ENCODE measurements at regions not wholly inside any gene's neighbourhood (a gene's known extent, or its start where the extent isn't known, plus 50 kb on each side); places are given as distances from the start of the nearest gene placed in this dataset.
A peak's percentile ranks its signal among the peaks of the same experiment; 100 is the strongest.

DNA sequence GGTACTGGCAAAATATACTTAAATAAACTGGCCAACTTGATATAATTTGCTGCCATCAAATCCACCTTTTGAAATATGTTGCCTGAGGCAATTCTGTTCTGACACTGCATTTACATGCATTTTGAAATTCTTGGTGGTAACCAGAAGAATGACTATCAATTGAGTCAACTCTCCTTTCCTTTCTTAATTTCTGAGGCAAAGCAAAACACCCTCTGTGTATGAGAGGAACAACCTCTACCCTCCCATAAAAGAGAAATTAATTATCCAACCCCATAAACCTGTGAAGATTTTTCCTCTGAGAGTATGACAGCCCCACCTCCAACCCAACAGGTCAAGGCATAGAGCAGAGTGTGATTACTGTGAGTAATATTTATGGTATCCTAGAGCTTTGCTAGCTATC, 286.8 kb downstream of the NR2F1-AS1 start:
- no peak overlapping the region for H3K27ac ChIP-seq
- TF ChIP-seq, protein P1, sequence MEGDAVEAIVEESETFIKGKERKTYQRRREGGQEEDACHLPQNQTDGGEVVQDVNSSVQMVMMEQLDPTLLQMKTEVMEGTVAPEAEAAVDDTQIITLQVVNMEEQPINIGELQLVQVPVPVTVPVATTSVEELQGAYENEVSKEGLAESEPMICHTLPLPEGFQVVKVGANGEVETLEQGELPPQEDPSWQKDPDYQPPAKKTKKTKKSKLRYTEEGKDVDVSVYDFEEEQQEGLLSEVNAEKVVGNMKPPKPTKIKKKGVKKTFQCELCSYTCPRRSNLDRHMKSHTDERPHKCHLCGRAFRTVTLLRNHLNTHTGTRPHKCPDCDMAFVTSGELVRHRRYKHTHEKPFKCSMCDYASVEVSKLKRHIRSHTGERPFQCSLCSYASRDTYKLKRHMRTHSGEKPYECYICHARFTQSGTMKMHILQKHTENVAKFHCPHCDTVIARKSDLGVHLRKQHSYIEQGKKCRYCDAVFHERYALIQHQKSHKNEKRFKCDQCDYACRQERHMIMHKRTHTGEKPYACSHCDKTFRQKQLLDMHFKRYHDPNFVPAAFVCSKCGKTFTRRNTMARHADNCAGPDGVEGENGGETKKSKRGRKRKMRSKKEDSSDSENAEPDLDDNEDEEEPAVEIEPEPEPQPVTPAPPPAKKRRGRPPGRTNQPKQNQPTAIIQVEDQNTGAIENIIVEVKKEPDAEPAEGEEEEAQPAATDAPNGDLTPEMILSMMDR (conservative IDR thresholded peaks at IDR 0.05), result no peak

DNA sequence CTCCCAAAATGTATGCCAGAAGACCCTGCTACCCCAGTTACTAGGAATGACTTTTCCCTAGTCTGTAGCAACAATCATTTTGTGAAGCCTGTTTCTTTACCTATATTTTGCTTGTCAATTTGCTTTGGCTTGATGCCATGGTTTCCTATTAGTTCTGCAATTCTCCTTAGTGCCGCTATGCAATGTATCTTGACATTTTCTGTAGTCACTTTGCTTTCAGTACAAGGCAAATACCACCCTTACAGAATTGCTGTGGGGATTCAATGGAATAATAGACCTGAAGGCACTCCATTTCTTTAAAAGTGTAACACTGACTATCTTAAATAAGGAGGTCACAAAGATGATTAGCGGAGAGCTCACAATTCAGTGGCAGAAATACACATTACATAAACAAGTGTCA, 291.1 kb downstream of the NR2F1-AS1 start:
- TF ChIP-seq, protein P1 (conservative IDR thresholded peaks at IDR 0.05), result peak; percentile 67
- H3K27ac ChIP-seq, result no peak overlapping the region

DNA sequence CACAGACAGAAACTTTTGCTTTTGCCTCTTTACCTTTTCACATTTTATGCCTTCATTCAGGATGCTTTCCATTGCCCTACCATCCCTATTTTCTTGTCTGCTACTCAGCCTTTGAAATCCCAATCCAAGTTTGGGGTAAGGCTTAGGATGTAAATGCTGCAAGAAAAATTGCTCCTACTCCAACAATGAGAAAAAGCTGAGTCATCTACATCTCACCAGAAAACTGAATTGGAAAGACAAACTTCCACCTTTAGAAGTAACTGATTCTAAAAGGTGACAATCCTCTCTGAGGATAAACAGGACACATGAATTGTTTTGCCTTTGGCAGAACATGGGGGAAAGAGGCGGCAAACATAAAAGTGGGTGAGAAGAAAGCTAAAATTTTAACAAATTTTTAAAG, 295.6 kb downstream of the NR2F1-AS1 start:
- H3K27ac ChIP-seq, result no peak overlapping the region
- TF ChIP-seq, protein P1 (conservative IDR thresholded peaks at IDR 0.05), result no peak

DNA sequence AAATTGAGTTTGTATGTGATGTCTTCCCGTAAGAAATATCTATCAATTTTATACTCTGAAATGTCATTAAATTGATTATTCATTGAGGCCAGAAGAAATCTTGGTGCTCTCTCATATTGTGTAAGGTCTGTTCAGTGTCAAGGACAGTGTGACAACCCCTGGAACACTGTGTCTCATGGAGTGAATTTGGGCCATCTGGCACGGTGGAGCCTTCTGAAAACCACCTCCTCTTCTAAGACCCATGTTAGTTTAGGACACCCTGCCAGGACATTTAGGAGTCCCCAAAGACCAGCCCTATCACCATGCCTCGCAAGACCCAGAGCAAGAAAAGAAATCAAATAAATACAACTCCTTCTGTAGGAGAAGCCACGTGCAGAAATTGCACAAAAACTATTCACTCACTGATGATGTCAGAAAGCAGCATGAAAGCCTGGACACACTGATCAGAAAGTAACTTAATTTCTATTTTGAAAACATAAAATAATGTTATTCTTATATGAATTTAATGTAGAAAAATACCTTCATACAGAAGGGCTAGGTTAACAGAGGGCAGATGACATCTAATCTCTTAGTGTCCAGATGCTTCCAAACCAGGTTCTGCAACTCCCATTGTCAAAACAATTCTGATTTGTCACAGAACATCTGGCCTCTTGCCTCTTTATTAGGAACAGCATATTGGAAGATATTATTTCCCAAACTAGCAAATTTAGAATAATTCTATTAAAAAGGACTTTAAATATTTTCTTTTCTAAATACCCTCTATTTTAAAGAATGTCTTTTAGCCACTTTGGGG, 298.8 kb downstream of the NR2F1-AS1 start:
- TF ChIP-seq, protein P1 (conservative IDR thresholded peaks at IDR 0.05), result no peak
- H3K27ac ChIP-seq, result no peak overlapping the region

DNA sequence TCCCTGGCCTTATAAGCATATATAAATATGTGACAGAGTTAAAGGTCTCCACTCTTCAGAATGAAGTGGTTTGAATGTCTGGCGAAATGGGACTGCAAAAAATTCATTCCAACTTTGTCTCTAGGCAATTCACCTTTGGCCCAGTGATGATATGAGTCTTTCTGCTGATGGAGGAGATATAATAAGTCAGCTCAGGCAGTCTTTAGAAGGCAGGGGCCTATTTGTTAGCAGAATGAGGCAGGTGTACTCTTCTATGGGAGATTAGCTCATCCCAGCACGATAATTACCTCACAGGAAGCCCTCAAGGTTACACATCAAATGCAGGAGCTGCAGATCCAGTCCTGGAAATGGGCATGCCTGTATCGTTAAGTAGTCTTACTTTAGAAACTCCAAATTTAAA, 300.5 kb downstream of the NR2F1-AS1 start:
- TF ChIP-seq, protein P1 (conservative IDR thresholded peaks at IDR 0.05), result no peak
- no peak overlapping the region for H3K27ac ChIP-seq

DNA sequence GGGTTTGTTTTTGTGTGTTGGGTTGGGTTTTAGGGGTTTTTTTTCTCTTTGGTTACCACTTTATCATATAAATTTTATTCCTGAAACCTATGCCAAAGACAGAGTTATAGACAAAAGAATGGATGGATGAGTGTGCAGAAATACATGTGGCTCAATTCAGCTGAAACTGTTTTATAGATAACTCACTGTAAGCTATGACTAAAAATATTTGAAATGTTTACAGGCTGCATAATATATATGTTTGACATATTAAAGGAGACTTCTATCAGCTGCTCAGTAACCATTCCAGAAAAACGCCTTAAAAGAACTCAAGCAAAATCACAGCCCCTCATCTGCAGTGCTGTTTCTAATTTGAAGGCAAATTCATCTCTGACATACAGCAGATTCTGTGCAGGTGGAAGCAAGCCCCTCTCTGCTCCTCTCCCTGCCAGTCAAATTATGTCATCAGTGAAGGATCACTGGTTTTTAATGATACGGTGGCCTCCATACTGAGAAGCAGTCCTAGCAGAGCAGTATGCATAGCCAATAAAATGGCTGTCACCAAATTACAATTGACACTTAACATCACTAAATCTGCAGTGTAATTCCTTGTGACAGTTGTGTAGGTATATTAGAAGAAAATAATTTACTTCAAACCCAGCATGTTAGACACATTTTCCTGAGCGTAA, 301.6 kb downstream of the NR2F1-AS1 start:
- no peak overlapping the region for H3K27ac ChIP-seq
- TF ChIP-seq, protein P1 (conservative IDR thresholded peaks at IDR 0.05), result no peak

DNA sequence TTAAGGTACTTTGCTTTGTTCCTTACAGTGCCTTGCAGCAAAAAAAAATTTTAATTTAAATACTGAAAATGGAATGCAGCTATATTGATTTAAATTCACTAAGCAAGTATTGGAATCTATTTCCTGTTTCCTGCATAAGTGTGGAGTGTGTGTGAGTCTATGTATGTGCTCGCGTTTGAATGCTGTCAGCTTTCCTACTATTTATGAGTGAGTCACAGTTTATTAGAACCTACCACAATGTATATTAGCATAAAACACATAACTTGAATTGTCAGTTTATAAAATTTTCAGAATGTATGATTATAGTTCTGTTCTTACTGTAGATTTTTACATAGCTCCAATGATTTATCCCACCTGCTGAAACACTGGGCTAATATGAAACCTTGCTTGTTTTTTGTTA, 302.1 kb downstream of the NR2F1-AS1 start:
- TF ChIP-seq, protein P1 (conservative IDR thresholded peaks at IDR 0.05), result no peak
- no peak overlapping the region for H3K27ac ChIP-seq
